ENCODE measurements at regions not wholly inside any gene's neighbourhood (a gene's known extent, or its start where the extent isn't known, plus 50 kb on each side); places are given as distances from the start of the nearest gene placed in this dataset.

DNA sequence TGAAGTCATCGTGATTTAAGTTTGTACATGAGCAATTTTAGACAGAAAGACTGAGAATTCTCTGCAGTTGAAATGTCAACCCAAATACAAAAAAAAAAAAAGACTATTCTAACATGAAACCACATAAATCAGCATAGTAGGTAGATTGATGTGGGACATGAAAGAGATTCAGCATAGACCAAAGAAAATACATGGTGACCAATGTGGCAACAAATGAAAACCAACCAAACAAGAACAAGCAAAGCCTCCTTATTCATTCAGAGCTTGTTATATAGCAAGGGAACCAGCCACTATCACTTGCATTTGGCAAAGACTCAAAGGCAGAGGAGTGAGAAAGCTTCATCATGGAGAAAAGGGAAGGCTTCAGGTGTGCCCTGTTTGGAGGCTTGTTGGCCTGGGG lies 144.4 kb upstream of the TMPO start:
- Histone ChIP-seq H3K36me3 (ENCODE audit: insufficient read depth, low read length) (no peaks in the 10 kb centered on the region), H3K4me3 (ENCODE audit: low read length) (no peak overlapping the region), H2AFZ (ENCODE audit: low read depth, low read length) (no peak overlapping the region), H3K27me3 (ENCODE audit: insufficient read depth, low read length) (no peaks in the 10 kb centered on the region), H3K4me1 (ENCODE audit: insufficient read depth, low read length) (no peaks in the 10 kb centered on the region), H3K9me3 (ENCODE audit: low read length) (no peaks in the 10 kb centered on the region)

DNA sequence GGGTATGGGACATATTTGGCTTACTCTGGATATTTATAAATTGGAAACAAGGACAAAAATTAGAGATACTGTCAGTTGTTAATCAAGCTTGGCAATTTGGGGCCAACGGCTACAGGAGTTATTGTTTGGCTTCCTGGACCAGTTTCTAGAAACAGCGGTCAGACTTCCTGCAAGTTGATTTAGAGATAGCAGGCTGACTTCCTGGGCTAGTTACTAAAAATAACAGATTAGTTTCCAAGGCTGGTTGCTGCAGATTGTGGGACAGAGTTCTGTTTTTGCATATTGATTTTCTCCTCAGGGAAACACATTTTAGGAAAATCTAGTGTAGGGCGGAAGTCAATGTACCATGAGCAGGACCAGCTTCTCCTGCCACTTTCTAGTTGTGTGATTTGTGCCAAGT lies 144.0 kb upstream of the TMPO start:
- Histone ChIP-seq H2AFZ (ENCODE audit: low read depth, low read length) (no peak overlapping the region), H3K4me1 (ENCODE audit: insufficient read depth, low read length) (no peaks in the 10 kb centered on the region)

DNA sequence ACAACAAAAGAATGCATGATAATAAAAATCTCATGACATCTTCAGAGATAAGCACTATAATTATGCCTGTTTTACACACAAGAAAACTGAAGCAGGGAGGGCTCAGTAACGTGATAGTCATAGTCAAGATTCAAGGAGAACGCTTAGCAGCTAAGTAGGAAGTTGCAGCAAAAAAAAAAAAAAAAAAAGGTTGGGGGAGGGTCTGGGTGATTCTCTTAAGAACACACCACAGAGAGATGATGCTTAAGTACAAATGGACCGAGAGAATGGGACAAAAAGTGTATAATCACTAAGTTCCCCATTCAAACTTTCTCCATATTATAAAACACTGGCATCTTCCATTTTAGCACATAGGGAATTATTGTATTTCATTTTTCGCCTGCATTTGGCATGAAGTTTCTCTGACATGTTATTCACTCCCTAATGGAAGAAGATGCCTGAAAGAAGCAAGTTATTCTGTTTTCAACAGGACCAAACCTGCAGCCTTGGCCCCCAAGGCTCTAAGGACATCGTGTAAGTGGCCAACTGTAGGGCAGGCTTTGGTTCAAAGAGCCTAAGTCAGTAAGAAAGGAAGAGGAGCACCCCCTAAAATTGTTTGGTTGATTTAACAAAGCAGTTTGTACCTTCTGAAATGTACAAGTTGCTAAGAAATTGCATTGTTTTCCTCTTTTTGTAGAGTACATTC lies 142.9 kb upstream of the TMPO start:
- H3K9me3 ChIP-seq (ENCODE audit: low read length): no peaks in the 10 kb centered on the region
- H3K27me3 ChIP-seq (ENCODE audit: insufficient read depth, low read length): no peaks in the 10 kb centered on the region
- H3K4me1 ChIP-seq (ENCODE audit: insufficient read depth, low read length): no peaks in the 10 kb centered on the region
- no peak overlapping the region for H3K4me3 ChIP-seq (ENCODE audit: low read length)
- no peak overlapping the region for H2AFZ ChIP-seq (ENCODE audit: low read depth, low read length)
- no peaks in the 10 kb centered on the region for H3K36me3 ChIP-seq (ENCODE audit: insufficient read depth, low read length)

More for the DNA sequence above, 144.0 kb upstream of the TMPO start:
- Histone ChIP-seq H3K36me3 (ENCODE audit: insufficient read depth, low read length) (no peaks in the 10 kb centered on the region), H3K9me3 (ENCODE audit: low read length) (no peaks in the 10 kb centered on the region), H3K27me3 (ENCODE audit: insufficient read depth, low read length) (no peaks in the 10 kb centered on the region), H3K4me3 (ENCODE audit: low read length) (no peak overlapping the region)

DNA sequence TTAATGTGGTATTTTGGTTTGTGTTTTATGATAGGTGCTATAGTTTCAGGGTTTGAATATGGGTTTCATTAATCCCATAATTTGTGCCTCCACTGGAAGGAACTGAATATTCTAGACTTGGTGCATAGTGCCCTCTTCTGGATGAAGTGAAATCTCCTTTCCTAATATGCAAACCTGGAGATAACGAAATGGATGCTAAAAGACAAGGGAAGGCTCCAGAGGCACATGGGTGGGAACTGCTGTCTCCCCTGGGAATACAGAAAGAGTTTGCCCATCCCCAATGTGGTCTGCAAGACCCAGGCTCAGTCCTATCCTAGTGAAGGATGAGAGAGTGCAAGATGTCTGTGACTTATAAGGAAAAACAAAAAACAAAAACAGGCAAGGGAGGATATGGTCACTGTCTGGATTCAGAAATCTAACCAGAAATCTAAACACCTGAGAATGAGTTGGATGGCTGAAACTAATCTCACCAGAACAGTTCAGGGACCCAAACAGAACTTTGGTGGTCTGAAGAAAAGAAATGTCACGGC lies 142.3 kb upstream of the TMPO start:
- Histone ChIP-seq H3K4me1 (ENCODE audit: insufficient read depth, low read length) (no peaks in the 10 kb centered on the region), H3K27me3 (ENCODE audit: insufficient read depth, low read length) (no peaks in the 10 kb centered on the region), H2AFZ (ENCODE audit: low read depth, low read length) (no peak overlapping the region), H3K36me3 (ENCODE audit: insufficient read depth, low read length) (no peaks in the 10 kb centered on the region), H3K9me3 (ENCODE audit: low read length) (no peaks in the 10 kb centered on the region), H3K4me3 (ENCODE audit: low read length) (no peak overlapping the region)

DNA sequence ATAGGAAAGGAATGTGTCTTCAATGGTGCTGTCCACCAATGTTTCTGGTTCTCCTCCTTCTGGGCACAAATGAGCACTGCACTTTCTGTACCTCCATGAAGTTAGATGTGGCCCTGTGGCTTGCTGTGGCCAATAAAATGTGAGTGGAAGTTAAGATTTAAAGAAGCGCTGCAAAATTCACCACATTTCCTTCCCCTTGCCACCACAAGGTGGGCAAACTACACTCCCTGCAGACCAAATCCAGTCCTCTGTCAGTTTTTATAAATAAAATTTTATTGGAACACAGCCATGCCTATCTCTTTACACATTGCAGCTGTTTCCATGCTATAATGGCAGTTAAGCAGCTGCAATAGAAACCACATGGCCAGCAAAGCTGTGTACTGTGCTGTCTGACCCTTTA lies 141.4 kb upstream of the TMPO start:
- Histone ChIP-seq H3K36me3 (ENCODE audit: insufficient read depth, low read length) (no peaks in the 10 kb centered on the region), H3K4me3 (ENCODE audit: low read length) (no peak overlapping the region), H3K9me3 (ENCODE audit: low read length) (no peaks in the 10 kb centered on the region), H3K27me3 (ENCODE audit: insufficient read depth, low read length) (no peaks in the 10 kb centered on the region), H2AFZ (ENCODE audit: low read depth, low read length) (no peak overlapping the region), H3K4me1 (ENCODE audit: insufficient read depth, low read length) (no peaks in the 10 kb centered on the region)

DNA sequence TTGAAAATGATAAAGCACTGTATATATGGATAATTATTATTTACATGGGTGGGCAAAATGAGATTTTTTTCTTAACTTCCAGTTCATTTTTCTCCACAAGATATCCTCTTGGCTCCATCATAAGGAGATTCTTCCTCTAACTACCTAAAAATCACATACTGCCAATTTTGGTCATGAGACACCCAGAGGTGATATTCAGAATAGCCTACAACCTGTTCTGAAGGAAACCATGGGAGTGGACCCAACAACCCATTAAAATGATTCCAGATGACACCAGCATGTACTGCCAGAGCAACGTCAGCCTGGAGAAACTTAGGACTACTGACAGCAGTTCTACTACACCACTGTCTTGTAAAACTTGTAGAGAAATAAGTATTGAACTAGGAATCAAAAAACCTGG lies 136.3 kb upstream of the TMPO start:
- Histone ChIP-seq H3K9me3 (ENCODE audit: low read length) (no peaks in the 10 kb centered on the region), H3K4me1 (ENCODE audit: insufficient read depth, low read length) (peaks cover 5% of the 10 kb centered on the region), H3K36me3 (ENCODE audit: insufficient read depth, low read length) (no peaks in the 10 kb centered on the region), H3K4me3 (ENCODE audit: low read length) (no peak overlapping the region), H3K27me3 (ENCODE audit: insufficient read depth, low read length) (no peaks in the 10 kb centered on the region), H2AFZ (ENCODE audit: low read depth, low read length) (no peak overlapping the region)

DNA sequence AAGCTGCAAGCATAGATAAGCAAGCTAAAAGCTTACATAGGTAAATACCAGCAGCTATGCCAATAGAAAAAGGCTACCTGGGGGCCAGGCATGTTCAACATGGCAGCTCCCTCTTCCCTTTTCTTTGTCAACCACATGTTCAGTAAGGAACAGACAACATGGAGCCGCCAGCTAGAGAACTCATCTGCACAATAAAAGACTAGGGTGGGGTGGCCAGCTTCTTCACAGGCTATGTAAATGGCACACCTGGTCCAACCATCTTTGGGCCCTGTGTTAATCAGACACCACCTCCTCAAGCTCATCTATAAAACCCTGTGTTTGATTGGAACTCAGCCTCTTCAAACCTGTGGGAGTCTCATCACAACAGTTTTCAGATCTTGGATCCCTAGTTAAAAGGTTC lies 129.7 kb upstream of the TMPO start:
- Histone ChIP-seq H3K27me3 (ENCODE audit: insufficient read depth, low read length) (peaks cover 4% of the 10 kb centered on the region), H3K4me1 (ENCODE audit: insufficient read depth, low read length) (no peaks in the 10 kb centered on the region), H3K4me3 (ENCODE audit: low read length) (no peak overlapping the region), H3K36me3 (ENCODE audit: insufficient read depth, low read length) (no peaks in the 10 kb centered on the region), H2AFZ (ENCODE audit: low read depth, low read length) (no peak overlapping the region), H3K9me3 (ENCODE audit: low read length) (no peaks in the 10 kb centered on the region)

DNA sequence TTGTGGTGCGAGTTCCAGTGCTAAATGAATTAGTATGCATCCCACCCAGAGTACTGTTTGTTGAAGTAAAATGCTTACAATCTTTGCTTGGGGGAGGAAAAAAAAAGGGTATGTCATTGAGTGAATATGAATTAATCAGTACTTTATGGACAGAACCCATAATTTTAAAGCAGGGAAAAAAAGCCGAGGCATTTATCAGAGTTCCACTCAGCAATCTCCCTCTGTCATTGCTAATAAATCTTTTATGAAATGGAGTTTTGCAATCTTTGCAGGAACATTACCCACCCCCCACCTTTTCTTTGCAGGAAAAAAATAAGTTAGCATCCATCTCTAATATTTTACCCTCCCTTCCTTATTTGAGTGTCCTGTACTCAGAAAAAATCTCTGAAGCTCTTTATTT lies 127.9 kb upstream of the TMPO start:
- H3K27me3 ChIP-seq (ENCODE audit: insufficient read depth, low read length): peaks cover 4% of the 10 kb centered on the region
- H3K36me3 ChIP-seq (ENCODE audit: insufficient read depth, low read length): no peaks in the 10 kb centered on the region
- no peak overlapping the region for H3K4me3 ChIP-seq (ENCODE audit: low read length)
- no peaks in the 10 kb centered on the region for H3K9me3 ChIP-seq (ENCODE audit: low read length)
- H3K4me1 ChIP-seq (ENCODE audit: insufficient read depth, low read length): no peaks in the 10 kb centered on the region
- H2AFZ ChIP-seq (ENCODE audit: low read depth, low read length): no peak overlapping the region

DNA sequence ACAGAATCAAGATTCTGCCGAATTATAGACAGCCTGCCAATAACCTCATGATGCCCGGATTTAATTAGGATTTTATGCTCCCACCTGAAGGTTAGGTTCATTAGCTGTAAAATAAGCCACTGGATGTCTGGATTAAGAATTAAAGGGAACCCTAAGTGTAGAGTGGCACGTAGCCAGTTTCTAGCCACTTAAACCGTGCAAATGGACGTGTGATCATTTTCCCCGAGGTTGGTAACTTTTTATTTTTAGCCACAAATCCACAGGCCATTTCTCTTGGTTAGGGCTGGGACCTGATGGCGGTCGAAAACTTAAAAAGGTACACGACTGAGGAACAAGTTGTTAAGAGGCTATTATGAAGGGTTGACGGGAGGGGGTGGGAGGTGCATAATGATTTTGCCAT lies 127.3 kb upstream of the TMPO start:
- H3K4me1 ChIP-seq (ENCODE audit: insufficient read depth, low read length): no peaks in the 10 kb centered on the region
- no peaks in the 10 kb centered on the region for H3K36me3 ChIP-seq (ENCODE audit: insufficient read depth, low read length)
- peaks cover 4% of the 10 kb centered on the region for H3K27me3 ChIP-seq (ENCODE audit: insufficient read depth, low read length)
- H3K9me3 ChIP-seq (ENCODE audit: low read length): no peaks in the 10 kb centered on the region
- no peak overlapping the region for H3K4me3 ChIP-seq (ENCODE audit: low read length)
- H2AFZ ChIP-seq (ENCODE audit: low read depth, low read length): no peak overlapping the region

DNA sequence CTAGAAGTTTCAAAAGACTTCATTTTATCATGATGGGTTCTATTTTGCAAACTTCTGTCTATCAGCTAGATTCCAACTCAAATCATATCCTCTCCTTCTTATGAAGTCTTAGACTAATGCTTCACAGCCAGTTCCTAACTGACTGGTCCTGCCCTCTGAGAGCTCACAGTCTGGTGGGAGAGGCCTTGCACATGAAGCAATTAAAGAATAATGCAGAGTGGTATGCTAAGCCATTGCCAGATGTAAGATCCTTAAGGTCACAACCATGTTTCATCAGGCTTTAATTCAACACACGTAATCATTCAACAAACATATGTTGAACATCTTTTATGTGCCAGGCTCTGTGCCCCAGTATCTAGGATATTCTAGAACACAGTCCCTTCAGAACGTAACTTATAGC lies 125.8 kb upstream of the TMPO start:
- Histone ChIP-seq H3K27me3 (ENCODE audit: insufficient read depth, low read length) (peaks cover 4% of the 10 kb centered on the region), H2AFZ (ENCODE audit: low read depth, low read length) (no peak overlapping the region), H3K4me1 (ENCODE audit: insufficient read depth, low read length) (no peaks in the 10 kb centered on the region), H3K9me3 (ENCODE audit: low read length) (no peaks in the 10 kb centered on the region), H3K4me3 (ENCODE audit: low read length) (no peak overlapping the region), H3K36me3 (ENCODE audit: insufficient read depth, low read length) (no peaks in the 10 kb centered on the region)

DNA sequence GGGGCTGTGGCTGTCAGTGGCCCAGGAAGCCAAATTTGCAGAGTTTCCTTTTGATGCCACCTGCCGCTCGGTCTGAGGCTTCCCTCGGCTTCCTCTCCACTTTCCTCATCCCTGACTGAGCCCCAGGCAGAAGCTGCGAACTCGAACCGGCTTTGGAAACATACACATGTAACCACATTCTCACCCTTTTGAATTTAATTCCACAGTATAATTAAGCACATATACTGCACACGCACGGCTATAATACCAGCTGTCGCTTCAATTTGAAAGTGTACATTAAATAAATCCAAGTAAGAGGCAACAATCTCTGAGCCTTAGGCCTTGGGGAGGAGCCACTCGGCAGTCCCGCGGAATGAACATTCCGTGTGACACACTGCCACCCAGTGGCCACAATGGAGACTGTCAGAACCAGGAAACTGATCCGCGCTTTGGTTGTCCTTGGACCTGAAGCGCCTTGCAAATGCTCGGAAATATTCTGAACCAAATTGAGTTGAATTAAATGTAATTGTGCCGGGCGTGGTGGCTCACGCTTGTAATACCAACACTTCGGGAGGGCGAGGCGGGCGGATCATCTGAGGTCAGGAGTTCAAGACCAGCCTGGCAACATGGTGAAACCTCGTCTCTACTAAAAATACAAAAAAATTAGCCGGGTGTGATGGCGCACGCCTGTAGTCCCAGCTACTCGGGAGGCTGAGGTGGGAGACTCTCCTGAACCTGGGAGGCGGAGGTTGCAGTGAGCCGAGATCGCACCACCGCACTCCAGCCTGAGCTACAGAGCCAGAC lies 117.9 kb upstream of the TMPO start:
- H3K4me3 ChIP-seq (ENCODE audit: low read length): peak overlapping the region; percentile 56
- H3K27me3 ChIP-seq (ENCODE audit: insufficient read depth, low read length): no peaks in the 10 kb centered on the region
- no peaks in the 10 kb centered on the region for H3K36me3 ChIP-seq (ENCODE audit: insufficient read depth, low read length)
- peaks cover 6% of the 10 kb centered on the region for H3K4me1 ChIP-seq (ENCODE audit: insufficient read depth, low read length)
- H2AFZ ChIP-seq (ENCODE audit: low read depth, low read length): peak overlapping the region; percentile 70
- no peaks in the 10 kb centered on the region for H3K9me3 ChIP-seq (ENCODE audit: low read length)

DNA sequence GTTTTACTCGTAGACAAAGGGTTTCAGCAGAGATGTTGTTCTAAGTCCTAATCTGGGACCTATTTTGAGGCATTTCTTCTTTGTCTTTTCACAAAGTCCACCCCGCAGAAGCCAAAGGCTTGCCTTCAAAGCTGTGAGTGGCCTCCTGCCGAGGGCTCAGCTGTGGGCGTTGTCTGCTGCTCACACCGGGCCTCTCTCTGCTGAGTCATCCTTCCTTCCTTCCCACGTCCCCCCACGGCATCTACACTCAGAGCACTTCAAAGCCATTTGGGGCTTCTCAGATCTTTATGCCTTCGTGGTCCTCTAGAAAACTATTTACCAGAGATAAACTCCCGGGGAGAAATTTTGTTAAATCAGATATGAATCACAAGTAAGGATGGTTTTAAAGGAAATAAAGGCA lies 115.9 kb upstream of the TMPO start:
- no peak overlapping the region for H2AFZ ChIP-seq (ENCODE audit: low read depth, low read length)
- H3K4me1 ChIP-seq (ENCODE audit: insufficient read depth, low read length): peaks cover 6% of the 10 kb centered on the region
- no peak overlapping the region for H3K4me3 ChIP-seq (ENCODE audit: low read length)
- no peaks in the 10 kb centered on the region for H3K27me3 ChIP-seq (ENCODE audit: insufficient read depth, low read length)
- no peaks in the 10 kb centered on the region for H3K9me3 ChIP-seq (ENCODE audit: low read length)
- no peaks in the 10 kb centered on the region for H3K36me3 ChIP-seq (ENCODE audit: insufficient read depth, low read length)

DNA sequence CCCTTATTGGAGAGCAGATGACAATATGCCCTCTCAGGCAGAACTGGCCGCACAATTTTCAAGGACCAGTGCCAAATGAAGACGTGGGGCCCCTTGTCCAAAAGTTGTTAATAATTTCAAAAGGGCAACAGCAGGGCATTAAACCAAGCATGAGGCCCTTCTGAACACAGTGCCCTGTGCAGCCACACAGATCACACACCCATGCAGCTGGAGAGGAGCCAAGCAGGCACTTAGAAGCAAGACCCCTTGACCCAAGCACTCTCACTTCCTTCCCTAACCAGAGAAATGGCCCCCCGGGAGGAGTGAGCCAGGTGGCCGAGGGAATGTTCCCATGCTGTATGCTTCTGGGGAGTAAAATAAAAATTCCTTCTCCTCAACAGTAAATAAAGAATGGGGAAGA lies 114.0 kb upstream of the TMPO start:
- no peaks in the 10 kb centered on the region for H3K9me3 ChIP-seq (ENCODE audit: low read length)
- H3K36me3 ChIP-seq (ENCODE audit: insufficient read depth, low read length): no peaks in the 10 kb centered on the region
- no peaks in the 10 kb centered on the region for H3K27me3 ChIP-seq (ENCODE audit: insufficient read depth, low read length)
- no peak overlapping the region for H3K4me3 ChIP-seq (ENCODE audit: low read length)
- no peak overlapping the region for H2AFZ ChIP-seq (ENCODE audit: low read depth, low read length)
- H3K4me1 ChIP-seq (ENCODE audit: insufficient read depth, low read length): peaks cover 6% of the 10 kb centered on the region
